SU-DHL-6 (cell line): ENCODE measurements at regions not wholly inside any gene's neighbourhood (a gene's known extent, or its start where the extent isn't known, plus 50 kb on each side); places are given as distances from the start of the nearest gene placed in this dataset.

Experiments
- H2AFZ ChIP-seq: fragments of 200-600 bp; sonication (generic); 2 replicates; pipeline ENCODE4 v1.6.1; 2014; ENCODE audit warnings: low read depth, mild to moderate bottlenecking, moderate library complexity, mixed read lengths, antibody characterized with exemption, low read length; ENCODE audit not compliant: severe bottlenecking
- H3F3A ChIP-seq: fragments of 200-600 bp; shearing (Covaris generic); 2 replicates; pipeline ENCODE4 v1.6.0; 2016; ENCODE audit warnings: antibody characterized with exemption, mild to moderate bottlenecking; ENCODE audit not compliant: insufficient read depth
- H3K27ac ChIP-seq: fragments of 200-600 bp; sonication (generic); 2 replicates; pipeline ENCODE4 v1.5.1; 2016; ENCODE audit warnings: low read depth, mild to moderate bottlenecking, low read length, moderate library complexity, mixed read lengths
- H3K27me3 ChIP-seq: fragments of 200-600 bp; sonication (generic), shearing (Covaris generic); 2 replicates; pipeline ENCODE4 v1.6.0; 2014; ENCODE audit warnings: mild to moderate bottlenecking, low read length
- H3K36me3 ChIP-seq: fragments of 200-600 bp; sonication (generic); 2 replicates; pipeline ENCODE4 v1.6.1; 2014; ENCODE audit warnings: mild to moderate bottlenecking, low read length, mixed read lengths
- H3K4me2 ChIP-seq: fragments of 300-600, 200-600 bp; shearing (Covaris generic), sonication (generic); 2 replicates; pipeline ENCODE4 v1.6.0; 2014; ENCODE audit warnings: low read length, low read depth, mild to moderate bottlenecking; ENCODE audit not compliant: poor library complexity, severe bottlenecking
- H3K4me3 ChIP-seq: fragments of 200-600 bp; sonication (generic); 2 replicates; pipeline ENCODE4 v1.5.1; 2014; ENCODE audit warnings: antibody characterized with exemption, low read length, mild to moderate bottlenecking, mixed read lengths; ENCODE audit not compliant: insufficient read depth, poor library complexity, severe bottlenecking
- H3K79me2 ChIP-seq: fragments of 200-600 bp; sonication (generic); 2 replicates; pipeline ENCODE4 v1.6.1; 2014; ENCODE audit warnings: mild to moderate bottlenecking, low read length, moderate library complexity; ENCODE audit not compliant: insufficient read depth
- H3K9ac ChIP-seq: fragments of 200-600 bp; sonication (generic); 2 replicates; pipeline ENCODE4 v1.7.0; 2014; ENCODE audit warnings: mild to moderate bottlenecking, low read length
- H3K9me2 ChIP-seq: fragments of 200-600 bp; sonication (generic); replicated peaks from 2 replicates; pipeline ENCODE4 v1.6.1; 2014; ENCODE audit warnings: low read length; ENCODE audit not compliant: insufficient read depth
- H3K9me3 ChIP-seq: fragments of 200-600 bp; sonication (generic); 2 replicates; pipeline ENCODE4 v1.6.1; 2014; ENCODE audit warnings: low read length, mixed read lengths; ENCODE audit not compliant: insufficient read depth
- H4K20me1 ChIP-seq: fragments of 200-600 bp; sonication (generic); 2 replicates; pipeline ENCODE4 v1.6.1; 2014; ENCODE audit warnings: low read depth, mild to moderate bottlenecking, antibody characterized with exemption, low read length, moderate library complexity, mixed read lengths
- CTCF ChIP-seq: fragments of 200-600 bp; sonication (generic); IDR thresholded peaks from one replicate; pipeline ENCODE4 v1.5.1; 2017; ENCODE audit warnings: antibody characterized with exemption, mild to moderate bottlenecking, low read length, moderate library complexity; ENCODE audit not compliant: insufficient read depth, poor library complexity, severe bottlenecking
- EZH2phosphoT487 ChIP-seq: fragments of 200-600 bp; sonication (generic), shearing (Covaris generic); conservative IDR thresholded peaks from 2 replicates; pipeline ENCODE4 v1.6.1; 2018; ENCODE audit warnings: mild to moderate bottlenecking, antibody characterized with exemption, low read length, moderate library complexity, mixed read lengths

GRCh38 chr14:75341620-75342019, 63.0 kb downstream of the FOS start:
- no peaks in the 10 kb centered on the region for H4K20me1 ChIP-seq
- TF ChIP-seq CTCF (no peak), EZH2phosphoT487 (no peak)
- H3K27me3 ChIP-seq: no peaks in the 10 kb centered on the region
- no peak overlapping the region for H3K27ac ChIP-seq
- H3K9me2 ChIP-seq: no peaks in the 10 kb centered on the region
- no peaks in the 10 kb centered on the region for H3K36me3 ChIP-seq
- H3K9ac ChIP-seq: no peak overlapping the region
- no peak overlapping the region for H3K4me3 ChIP-seq
- H3K79me2 ChIP-seq: no peaks in the 10 kb centered on the region
- H3F3A ChIP-seq: no peaks in the 10 kb centered on the region
- no peak overlapping the region for H2AFZ ChIP-seq
- H3K4me2 ChIP-seq: no peak overlapping the region
- H3K9me3 ChIP-seq: no peaks in the 10 kb centered on the region

- H2AFZ ChIP-seq: no peak overlapping the region
- no peaks in the 10 kb centered on the region for H4K20me1 ChIP-seq
- no peak overlapping the region for H3K27ac ChIP-seq
- H3K27me3 ChIP-seq: no peaks in the 10 kb centered on the region
- no peak overlapping the region for H3K9ac ChIP-seq
- no peaks in the 10 kb centered on the region for H3F3A ChIP-seq
- no peaks in the 10 kb centered on the region for H3K9me2 ChIP-seq
- TF ChIP-seq CTCF: no peak
- TF ChIP-seq EZH2phosphoT487: no peak
- no peak overlapping the region for H3K4me3 ChIP-seq
- no peaks in the 10 kb centered on the region for H3K79me2 ChIP-seq
- H3K9me3 ChIP-seq: no peaks in the 10 kb centered on the region
- H3K36me3 ChIP-seq: no peaks in the 10 kb centered on the region
- no peak overlapping the region for H3K4me2 ChIP-seq
Measured at GRCh38 chr14:75342762-75343599, 64.4 kb downstream of the FOS start.

- Histone ChIP-seq H3K4me3 (no peak overlapping the region), H2AFZ (no peak overlapping the region), H3K36me3 (no peaks in the 10 kb centered on the region), H3K27me3 (no peaks in the 10 kb centered on the region), H3K79me2 (no peaks in the 10 kb centered on the region), H3K4me2 (no peak overlapping the region), H4K20me1 (no peaks in the 10 kb centered on the region), H3K9me2 (no peaks in the 10 kb centered on the region), H3F3A (no peaks in the 10 kb centered on the region), H3K9me3 (no peaks in the 10 kb centered on the region), H3K9ac (no peak overlapping the region), H3K27ac (no peak overlapping the region)
- TF ChIP-seq CTCF: no peak
Measured at GRCh38 chr14:75343911-75344310, 65.3 kb downstream of the FOS start.
